ENCODE measurements at regions not wholly inside any gene's neighbourhood (a gene's known extent, or its start where the extent isn't known, plus 50 kb on each side); places are given as distances from the start of the nearest gene placed in this dataset.

DNA sequence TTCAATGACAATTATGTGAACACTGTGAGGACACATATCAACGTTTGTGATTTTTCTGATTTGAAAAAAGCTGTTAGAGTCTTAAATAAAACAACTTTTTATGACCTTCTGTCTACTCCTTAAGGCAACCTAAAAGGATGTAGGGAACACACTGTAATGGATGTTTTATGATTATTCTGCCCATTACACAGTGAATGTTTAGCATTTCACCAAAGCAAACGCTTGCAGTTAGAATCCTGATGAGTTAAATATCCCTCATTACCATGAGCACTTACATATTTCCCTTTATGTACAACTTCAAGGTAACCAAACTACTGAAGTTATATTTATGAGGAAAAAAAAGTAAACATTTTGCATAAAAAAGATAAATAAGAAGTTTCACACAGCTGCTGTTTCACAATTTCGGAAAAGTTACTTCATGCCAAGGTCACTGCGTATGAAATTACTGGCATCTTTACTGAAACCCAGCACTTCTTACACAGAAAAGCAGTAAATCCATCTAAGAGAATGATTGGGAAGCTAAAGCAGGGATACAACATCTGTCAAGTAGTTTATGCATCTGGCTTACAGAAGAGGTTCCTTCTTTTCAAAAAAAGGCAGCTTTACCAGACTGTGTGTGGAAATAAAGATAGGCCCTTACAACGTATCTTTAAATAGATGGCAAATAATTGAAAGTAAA lies 733.7 kb upstream of the ATXN8OS start:
- in situ Hi-C loops (cut with MboI) = no loop called here
- Histone ChIP-seq H2AFZ (ENCODE audit: low read depth, low read length) (no peak overlapping the region), H3K9me3 (replicated peaks; ENCODE audit: control insufficient read depth, insufficient read depth, low read depth, low read length) (no peaks in the 10 kb centered on the region), H3K27ac (ENCODE audit: extremely low read depth, low read depth, low read length) (no peak overlapping the region), H3K36me3 (ENCODE audit: control insufficient read depth, insufficient read depth, low read length) (no peaks in the 10 kb centered on the region), H4K20me1 (replicated peaks; ENCODE audit: control insufficient read depth, insufficient read depth, low read length) (no peaks in the 10 kb centered on the region), H3K9ac (ENCODE audit: insufficient read depth in 1 of 2, low read depth in 2 of 2, low read length in 2 of 2) (no peak overlapping the region), H3K4me2 (ENCODE audit: insufficient read depth, low read length) (no peak overlapping the region), H3K9me1 (ENCODE audit: control insufficient read depth, insufficient read depth, low read length) (no peaks in the 10 kb centered on the region), H3K4me1 (replicated peaks in 1 of 2; ENCODE audit: control insufficient read depth in 2 of 2, insufficient read depth in 2 of 2, low read length in 2 of 2) (no peaks in the 10 kb centered on the region), H3K4me3 (no peak overlapping the region), H3K79me2 (ENCODE audit: control insufficient read depth, insufficient read depth, low read length) (no peaks in the 10 kb centered on the region), H3K27me3 (ENCODE audit: control insufficient read depth in 2 of 2, insufficient read depth in 2 of 2, low read length in 2 of 2) (no peaks in the 10 kb centered on the region)
- ChIA-PET CTCF (ENCODE audit: low intra/inter-chr PET ratio) (no interaction called here), POLR2A (no interaction called here)
- FAIRE-seq (no peak), ATAC-seq (no peak), DNase-seq (ENCODE audit: extremely low read depth in 1 of 4, low spot score in 3 of 4) (no peak)
- intact Hi-C loops (cut with micrococcal nuclease) = no loop called here
- 43% methylated on average over 5 of the region's 5 CpGs for WGBS (ENCODE audit: insufficient coverage, low coverage, missing lambda C conversion rate)
- BruUV-seq (replicated peaks) = no TSS peak
- TF ChIP-seq HOXB6 (CRISPR knock-in tag; IDR thresholded peaks at IDR 0.05; ENCODE audit: borderline replicate concordance) = no peak
- no peak for TF ChIP-seq ZNF668 (CRISPR knock-in tag; IDR thresholded peaks at IDR 0.05)
- TF ChIP-seq LCOR (CRISPR knock-in tag; IDR thresholded peaks at IDR 0.05) = no peak
- TF ChIP-seq POLR2AphosphoS5 (IDR thresholded peaks at IDR 0.05; ENCODE audit: control insufficient read depth, insufficient read depth, low read depth, low read length) = no peak
- TF ChIP-seq DACH1 (IDR thresholded peaks at IDR 0.05; ENCODE audit: partially characterized antibody) = no peak
- TF ChIP-seq POLR3A (IDR thresholded peaks at IDR 0.05; ENCODE audit: borderline replicate concordance, extremely low read depth, insufficient read depth, insufficient read length) = no peak
- no peak for TF ChIP-seq RBBP5 (IDR thresholded peaks at IDR 0.05; ENCODE audit: borderline replicate concordance, insufficient read depth, low read length, poor library complexity, severe bottlenecking)
- TF ChIP-seq SMAD2 (IDR thresholded peaks at IDR 0.05; ENCODE audit: low read depth, low read length) = no peak
- TF ChIP-seq, protein P1, sequence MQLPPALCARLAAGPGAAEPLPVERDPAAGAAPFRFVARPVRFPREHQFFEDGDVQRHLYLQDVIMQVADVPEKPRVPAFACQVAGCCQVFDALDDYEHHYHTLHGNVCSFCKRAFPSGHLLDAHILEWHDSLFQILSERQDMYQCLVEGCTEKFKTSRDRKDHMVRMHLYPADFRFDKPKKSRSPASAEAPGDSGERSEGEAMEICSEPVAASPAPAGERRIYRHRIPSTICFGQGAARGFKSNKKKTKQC (CRISPR knock-in tag; IDR thresholded peaks at IDR 0.05) = no peak
- TF ChIP-seq U2AF2 (optimal IDR thresholded peaks at IDR 0.05; ENCODE audit: low read depth, low read length) = no peak
- no peak for TF ChIP-seq GATAD2A (IDR thresholded peaks at IDR 0.05)
- no peak for TF ChIP-seq ZBTB7A (IDR thresholded peaks at IDR 0.05; ENCODE audit: borderline replicate concordance, control insufficient read depth, low read depth, low read length)
- TF ChIP-seq ID3 (CRISPR knock-in tag; IDR thresholded peaks at IDR 0.05) = no peak
- no peak for TF ChIP-seq ID3 (tag; IDR thresholded peaks at IDR 0.05)
- TF ChIP-seq SP2 (IDR thresholded peaks at IDR 0.05; ENCODE audit: extremely low read depth, low read depth, low read length, poor library complexity, severe bottlenecking) = no peak

All from K562 (cell line).